CD4-positive, CD25-positive, alpha-beta regulatory T cell (primary cell): ENCODE measurements at regions not wholly inside any gene's neighbourhood (a gene's known extent, or its start where the extent isn't known, plus 50 kb on each side); places are given as distances from the start of the nearest gene placed in this dataset.

Experiments
- ATAC-seq, 2 donors: fragments of 150-1000 bp; cut with Tn5 transposase; one replicate each; pipeline ENCODE4 v1.10.0; 2021; ENCODE audit warnings: low read depth in 2 of 2, moderate number of reproducible peaks in 2 of 2, moderate library complexity in 1 of 2
- DNase-seq, 3 donors: peaks; one replicate each; pipeline versions ENCODE4 v3.0.0 to v3.0.0-alpha.2; 2012 to 2022; ENCODE audit warnings: mixed read lengths in 1 of 3
- H3K27ac ChIP-seq: one replicate; pipeline ENCODE4 v1.7.0; 2013; ENCODE audit warnings: mild to moderate bottlenecking, low read length; ENCODE audit not compliant: insufficient read depth, poor library complexity, severe bottlenecking
- H3K27me3 ChIP-seq: one replicate; pipeline ENCODE4 v1.7.0; 2013; ENCODE audit warnings: low read length; ENCODE audit not compliant: control insufficient read depth, insufficient read depth
- H3K36me3 ChIP-seq: one replicate; pipeline ENCODE4 v1.7.0; 2013; ENCODE audit warnings: mild to moderate bottlenecking, low read length, moderate library complexity; ENCODE audit not compliant: control insufficient read depth, insufficient read depth
- H3K4me1 ChIP-seq: 2 replicates; pipeline ENCODE4 v1.7.0; 2013; ENCODE audit warnings: mild to moderate bottlenecking, low read length; ENCODE audit not compliant: insufficient read depth, control insufficient read depth, poor library complexity, severe bottlenecking
- H3K4me3 ChIP-seq: one replicate; pipeline ENCODE4 v1.7.0; 2013; ENCODE audit warnings: low read depth, mild to moderate bottlenecking, low read length, moderate library complexity
- H3K9me3 ChIP-seq, 2 experiments: 1 replicate in 1 of 2; 2 replicates in 1 of 2; pipeline ENCODE4 v1.7.0; 2013; ENCODE audit warnings: low read length in 2 of 2, mild to moderate bottlenecking in 1 of 2, moderate library complexity in 1 of 2; ENCODE audit not compliant: control insufficient read depth in 2 of 2
- H3K27ac Mint-ChIP-seq, 3 donors: one replicate each; pipeline ENCODE4 v1.8.0; 2020 to 2022; ENCODE audit warnings: mild to moderate bottlenecking in 3 of 3, mixed read lengths in 3 of 3, moderate library complexity in 2 of 3
- H3K27me3 Mint-ChIP-seq: one replicate; pipeline ENCODE4 v1.8.0; 2022; ENCODE audit warnings: mild to moderate bottlenecking, mixed read lengths
- H3K36me3 Mint-ChIP-seq: one replicate; pipeline ENCODE4 v1.8.0; 2020; ENCODE audit warnings: mixed read lengths
- H3K4me1 Mint-ChIP-seq, 4 donors: one replicate each; pipeline ENCODE4 v1.8.0; 2020 to 2022; ENCODE audit warnings: mixed read lengths in 4 of 4, mild to moderate bottlenecking in 1 of 4
- H3K4me3 Mint-ChIP-seq, 4 donors: one replicate each; pipeline ENCODE4 v1.8.0; 2020 to 2022; ENCODE audit warnings: mild to moderate bottlenecking in 4 of 4, mixed read lengths in 4 of 4, moderate library complexity in 3 of 4
- H3K9me3 Mint-ChIP-seq, 7 donors: one replicate each; pipeline ENCODE4 v1.8.0; 2020 to 2022; ENCODE audit warnings: mixed read lengths in 7 of 7, mild to moderate bottlenecking in 3 of 7, moderate library complexity in 2 of 7

GRCh38 chr10:28873540-28873939 is 196.2 kb downstream of the BAMBI start:
- no peaks in the 10 kb centered on the region for H3K27me3 Mint-ChIP-seq
- H3K9me3 Mint-ChIP-seq, result no peaks in the 10 kb centered on the region
- Histone ChIP-seq H3K27ac (no peak overlapping the region), H3K27me3 (no peaks in the 10 kb centered on the region), H3K4me3 (no peak overlapping the region), H3K9me3 (no peaks in the 10 kb centered on the region), H3K36me3 (no peaks in the 10 kb centered on the region), H3K4me1 (no peaks in the 10 kb centered on the region)
- no peaks in the 10 kb centered on the region for H3K36me3 Mint-ChIP-seq
- no peak overlapping the region for H3K27ac Mint-ChIP-seq
- no peak overlapping the region for H3K4me3 Mint-ChIP-seq
- DNase-seq, result no peak
- H3K4me1 Mint-ChIP-seq, result no peaks in the 10 kb centered on the region
- ATAC-seq, result no peak

GRCh38 chr10:28874210-28874609 is 196.9 kb downstream of the BAMBI start:
- Mint-ChIP-seq H3K27ac (no peak overlapping the region), H3K9me3 (no peaks in the 10 kb centered on the region), H3K27me3 (no peaks in the 10 kb centered on the region), H3K4me1 (no peaks in the 10 kb centered on the region), H3K4me3 (no peak overlapping the region), H3K36me3 (no peaks in the 10 kb centered on the region)
- no peak overlapping the region for H3K27ac ChIP-seq
- H3K4me1 ChIP-seq, result no peaks in the 10 kb centered on the region
- DNase-seq (no peak), ATAC-seq (no peak)
- H3K27me3 ChIP-seq, result no peaks in the 10 kb centered on the region
- no peaks in the 10 kb centered on the region for H3K9me3 ChIP-seq
- no peaks in the 10 kb centered on the region for H3K36me3 ChIP-seq
- H3K4me3 ChIP-seq, result no peak overlapping the region

DNA sequence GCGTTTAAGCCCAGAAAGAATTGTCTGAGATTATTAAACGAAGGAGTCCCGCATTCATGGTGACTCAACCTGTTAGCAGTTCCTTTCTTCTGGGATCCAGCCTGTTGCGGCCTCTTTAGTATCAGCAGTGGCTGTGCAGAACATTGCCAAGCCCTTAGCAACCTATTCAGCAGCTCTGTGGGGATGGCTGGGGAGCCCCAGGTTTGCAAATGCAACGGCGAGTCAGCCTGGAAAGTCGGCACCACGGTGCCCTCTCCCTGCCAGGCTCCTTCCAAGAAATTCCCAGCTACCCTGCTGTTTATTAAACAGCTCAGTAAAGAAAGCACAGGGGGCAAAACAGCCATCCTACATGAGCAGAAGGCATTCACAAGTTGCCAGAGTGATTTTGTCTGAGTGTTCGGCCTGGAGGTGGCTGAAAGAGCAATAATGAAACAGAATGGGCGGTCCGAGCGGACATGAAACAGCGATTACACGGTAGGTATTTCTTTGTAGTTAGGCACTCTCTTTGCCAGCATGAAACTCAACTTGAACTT is 198.3 kb downstream of the BAMBI start:
- no peak overlapping the region for H3K4me3 ChIP-seq
- no peaks in the 10 kb centered on the region for H3K36me3 ChIP-seq
- H3K27me3 Mint-ChIP-seq, result no peaks in the 10 kb centered on the region
- H3K27ac ChIP-seq, result no peak overlapping the region
- no peak overlapping the region for H3K4me3 Mint-ChIP-seq
- no peak for ATAC-seq
- no peaks in the 10 kb centered on the region for H3K9me3 Mint-ChIP-seq
- H3K36me3 Mint-ChIP-seq, result no peaks in the 10 kb centered on the region
- no peak overlapping the region for H3K27ac Mint-ChIP-seq
- H3K27me3 ChIP-seq, result no peaks in the 10 kb centered on the region
- H3K4me1 ChIP-seq, result no peaks in the 10 kb centered on the region
- no peaks in the 10 kb centered on the region for H3K9me3 ChIP-seq
- no peaks in the 10 kb centered on the region for H3K4me1 Mint-ChIP-seq
- DNase-seq, result no peak

GRCh38 chr10:28878236-28878970 is 201.1 kb downstream of the BAMBI start:
- DNase-seq, result no peak
- H3K27me3 Mint-ChIP-seq, result peaks cover 4% of the 10 kb centered on the region
- no peaks in the 10 kb centered on the region for H3K27me3 ChIP-seq

GRCh38 chr10:28879246-28879645 is 201.9 kb downstream of the BAMBI start:
- Histone ChIP-seq H3K9me3 (no peaks in the 10 kb centered on the region), H3K27ac (no peak overlapping the region), H3K4me3 (no peak overlapping the region), H3K4me1 (no peaks in the 10 kb centered on the region), H3K27me3 (no peaks in the 10 kb centered on the region), H3K36me3 (no peaks in the 10 kb centered on the region)
- H3K4me3 Mint-ChIP-seq, result no peak overlapping the region
- no peaks in the 10 kb centered on the region for H3K36me3 Mint-ChIP-seq
- no peak for DNase-seq
- H3K27ac Mint-ChIP-seq, result no peak overlapping the region
- H3K9me3 Mint-ChIP-seq, result no peaks in the 10 kb centered on the region
- H3K27me3 Mint-ChIP-seq, result peaks cover 8% of the 10 kb centered on the region
- H3K4me1 Mint-ChIP-seq, result no peaks in the 10 kb centered on the region
- no peak for ATAC-seq

More at GRCh38 chr10:28878236-28878970, 201.1 kb downstream of the BAMBI start:
- H3K4me3 ChIP-seq, result no peak overlapping the region
- Mint-ChIP-seq H3K4me1 (no peaks in the 10 kb centered on the region), H3K36me3 (no peaks in the 10 kb centered on the region), H3K9me3 (no peaks in the 10 kb centered on the region), H3K27ac (no peak overlapping the region), H3K4me3 (no peak overlapping the region)
- no peaks in the 10 kb centered on the region for H3K9me3 ChIP-seq
- H3K27ac ChIP-seq, result no peak overlapping the region
- H3K4me1 ChIP-seq, result no peaks in the 10 kb centered on the region
- H3K36me3 ChIP-seq, result no peaks in the 10 kb centered on the region
- no peak for ATAC-seq

DNA sequence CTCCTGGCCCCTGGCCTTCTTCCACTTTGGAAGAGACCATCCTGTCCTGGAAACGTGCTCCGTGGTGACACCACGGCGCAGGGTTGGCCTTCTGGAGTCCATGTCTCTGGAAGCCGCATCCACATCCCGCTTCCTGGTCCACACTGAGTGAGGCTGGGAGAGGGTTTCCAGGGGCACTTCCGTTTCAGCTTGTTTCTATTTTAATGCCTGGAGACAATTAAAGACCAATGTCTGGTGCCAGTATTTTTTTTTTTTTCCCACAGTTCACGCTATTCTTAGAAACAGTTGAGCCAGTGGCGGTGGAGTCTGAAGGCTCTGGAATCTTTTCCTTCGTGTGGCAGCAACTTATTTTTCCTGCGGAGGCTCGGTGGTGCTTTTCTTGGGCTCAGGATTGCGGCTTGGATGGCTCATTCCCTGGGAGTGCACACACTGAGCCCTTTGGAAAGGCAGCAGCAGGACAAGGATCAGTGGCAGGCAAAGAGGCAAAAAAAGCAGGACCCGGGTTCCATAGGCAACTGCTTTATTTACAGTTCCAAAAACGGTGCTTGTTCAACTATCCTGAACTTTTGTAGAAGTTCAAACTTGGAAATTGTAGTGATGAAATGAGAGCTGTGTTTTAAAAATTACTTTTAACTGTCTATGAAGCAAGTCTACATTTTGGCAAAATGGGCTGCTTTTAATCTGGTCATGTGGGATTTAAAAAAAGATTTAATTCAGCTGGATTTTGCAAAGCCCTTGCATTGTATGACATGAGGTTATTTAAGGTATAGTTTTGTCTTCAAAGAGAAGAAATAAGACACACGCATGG is 202.8 kb downstream of the BAMBI start:
- Mint-ChIP-seq H3K27me3 (peaks cover 8% of the 10 kb centered on the region), H3K27ac (no peak overlapping the region), H3K4me3 (no peak overlapping the region), H3K9me3 (no peaks in the 10 kb centered on the region), H3K4me1 (no peaks in the 10 kb centered on the region), H3K36me3 (no peaks in the 10 kb centered on the region)
- Histone ChIP-seq H3K9me3 (no peaks in the 10 kb centered on the region), H3K36me3 (no peaks in the 10 kb centered on the region), H3K27me3 (no peaks in the 10 kb centered on the region), H3K4me1 (no peaks in the 10 kb centered on the region), H3K4me3 (no peak overlapping the region), H3K27ac (no peak overlapping the region)
- no peak for ATAC-seq
- no peak for DNase-seq

DNA sequence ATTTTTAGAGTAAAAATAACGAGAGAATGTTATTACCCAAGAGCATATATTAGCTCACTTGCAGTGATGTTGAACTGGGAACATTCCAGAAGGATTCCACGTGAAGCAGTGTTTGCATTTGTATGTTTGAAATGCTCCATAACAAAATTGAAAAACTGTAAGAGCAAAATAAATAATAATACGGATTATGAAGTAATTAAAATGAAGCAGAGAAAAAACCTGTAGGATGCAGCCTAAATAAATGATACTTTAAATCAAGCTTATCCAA is 203.3 kb downstream of the BAMBI start:
- Mint-ChIP-seq H3K4me1 (no peaks in the 10 kb centered on the region), H3K36me3 (no peaks in the 10 kb centered on the region), H3K9me3 (no peaks in the 10 kb centered on the region), H3K4me3 (no peak overlapping the region), H3K27me3 (peaks cover 8% of the 10 kb centered on the region), H3K27ac (no peak overlapping the region)
- Histone ChIP-seq H3K36me3 (no peaks in the 10 kb centered on the region), H3K27me3 (no peaks in the 10 kb centered on the region), H3K9me3 (no peaks in the 10 kb centered on the region), H3K4me1 (no peaks in the 10 kb centered on the region), H3K4me3 (no peak overlapping the region), H3K27ac (no peak overlapping the region)
- ATAC-seq (no peak), DNase-seq (no peak)
